ENCODE measurements at regions not wholly inside any gene's neighbourhood (a gene's known extent, or its start where the extent isn't known, plus 50 kb on each side); places are given as distances from the start of the nearest gene placed in this dataset.

GRCh38 chr15:39253552-39253951 lies 327.3 kb upstream of the THBS1 start:
- no peaks in the 10 kb centered on the region for H3K36me3 ChIP-seq (replicated peaks in 1 of 2; ENCODE audit: control insufficient read depth in 1 of 2, insufficient read depth in 2 of 2, low read length in 2 of 2)

More at GRCh38 chr15:39253552-39253951, 327.3 kb upstream of the THBS1 start:
- intact Hi-C loops (cut with micrococcal nuclease; ENCODE audit: unreplicated experiment) (no loop called here), in situ Hi-C loops (cut with HindIII; ENCODE audit: extremely low pct_ligation_motif_present, low pct_unique_long_range_greater_than_20kb) (no loop called here)
- TF ChIP-seq IRF9 (CRISPR knock-in tag; IDR thresholded peaks at IDR 0.05; ENCODE audit: borderline replicate concordance): no peak
- TF ChIP-seq MZF1 (CRISPR knock-in tag; IDR thresholded peaks at IDR 0.05; ENCODE audit: borderline replicate concordance): no peak
- no peak for TF ChIP-seq ZBTB46 (CRISPR knock-in tag; IDR thresholded peaks at IDR 0.05; ENCODE audit: borderline replicate concordance)
- TF ChIP-seq NFYB (CRISPR knock-in tag; IDR thresholded peaks at IDR 0.05): no peak
- TF ChIP-seq ZNF121 (CRISPR knock-in tag; IDR thresholded peaks at IDR 0.05): no peak
- TF ChIP-seq PREB (CRISPR knock-in tag; IDR thresholded peaks at IDR 0.05): no peak
- no peak for TF ChIP-seq ZBTB2 (CRISPR knock-in tag; IDR thresholded peaks at IDR 0.05; ENCODE audit: low read depth)
- TF ChIP-seq ZNF782 (CRISPR knock-in tag; IDR thresholded peaks at IDR 0.05; ENCODE audit: borderline replicate concordance): no peak
- H3K9me3 ChIP-seq (ENCODE audit: low read length): no peaks in the 10 kb centered on the region
- H3K27ac ChIP-seq (ENCODE audit: extremely low read length, insufficient read depth, low read length): no peak overlapping the region
- ChIA-PET CTCF (ENCODE audit: low intra/inter-chr PET ratio, low total read pairs) (no interaction called here), POLR2A (no interaction called here)
- no TSS peak for BruUV-seq (replicated peaks)
- no peaks in the 10 kb centered on the region for H3K79me2 ChIP-seq (ENCODE audit: insufficient read depth, low read length)
- H2AFZ ChIP-seq (ENCODE audit: low read length): no peak overlapping the region
- DNase-seq (ENCODE audit: low spot score): no peak
- no peak overlapping the region for H3K4me2 ChIP-seq (ENCODE audit: low read depth, low read length)
- no peaks in the 10 kb centered on the region for H4K20me1 ChIP-seq (ENCODE audit: insufficient read depth, low read length)
- H3K9ac ChIP-seq (ENCODE audit: insufficient read depth, low read depth, low read length): no peak overlapping the region
- peaks cover 5% of the 10 kb centered on the region for H3K4me1 ChIP-seq (ENCODE audit: insufficient read depth, low read length)
- no peaks in the 10 kb centered on the region for H3K27me3 ChIP-seq (ENCODE audit: control insufficient read depth in 1 of 2, insufficient read depth in 2 of 2, low read length in 2 of 2)
- H3K4me3 ChIP-seq (replicated peaks in 1 of 3; ENCODE audit: insufficient read depth in 1 of 3, low read depth in 2 of 3, low read length in 3 of 3): no peak overlapping the region
- no peak for ATAC-seq
- no peak for FAIRE-seq
- WGBS (ENCODE audit: low lambda C conversion rate): 88% methylated on average over 1 of the region's 1 CpG
